ENCODE measurements at regions not wholly inside any gene's neighbourhood (a gene's known extent, or its start where the extent isn't known, plus 50 kb on each side); places are given as distances from the start of the nearest gene placed in this dataset.

DNA sequence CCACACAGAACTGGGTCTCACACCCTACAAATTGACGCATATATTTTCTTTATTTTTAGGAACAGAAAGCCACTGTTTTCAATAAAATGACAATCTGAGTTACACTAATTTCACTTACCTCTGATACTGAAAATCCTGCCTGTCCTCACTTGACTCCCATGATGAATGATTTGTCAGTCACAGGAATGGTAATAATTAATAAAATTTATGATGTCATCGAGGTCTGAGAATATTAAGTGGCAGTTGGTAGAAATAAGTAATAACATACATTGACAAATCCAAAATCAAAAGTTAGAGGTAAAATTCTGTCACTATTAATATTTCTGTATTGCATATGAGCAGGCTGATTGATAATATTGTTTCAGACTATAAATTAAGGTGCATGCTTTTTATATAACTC is 418.7 kb upstream of the RGS18 start:
- Histone ChIP-seq H4K20me1 (ENCODE audit: insufficient read depth, low read length) (no peaks in the 10 kb centered on the region), H3K27ac (ENCODE audit: low read length) (no peak overlapping the region), H3K4me1 (ENCODE audit: low read length) (peaks cover 13% of the 10 kb centered on the region), H3K36me3 (replicated peaks; ENCODE audit: low read depth, low read length) (no peaks in the 10 kb centered on the region), H2AFZ (ENCODE audit: low read depth, low read length) (peak overlapping the region; percentile 37; the same call in 1 of the 2 replicates), H3K27me3 (ENCODE audit: low read depth, low read length) (no peaks in the 10 kb centered on the region), H3K4me2 (ENCODE audit: low read length) (peak overlapping the region; percentile 17; the same call in 1 of the 2 replicates), H3K79me2 (ENCODE audit: low read length) (no peaks in the 10 kb centered on the region), H3K9me3 (ENCODE audit: insufficient read depth, low read length) (no peaks in the 10 kb centered on the region), H3K9ac (ENCODE audit: low read length) (no peak overlapping the region), H3K4me3 (ENCODE audit: low read length) (no peak overlapping the region)
- TF ChIP-seq, protein P1, sequence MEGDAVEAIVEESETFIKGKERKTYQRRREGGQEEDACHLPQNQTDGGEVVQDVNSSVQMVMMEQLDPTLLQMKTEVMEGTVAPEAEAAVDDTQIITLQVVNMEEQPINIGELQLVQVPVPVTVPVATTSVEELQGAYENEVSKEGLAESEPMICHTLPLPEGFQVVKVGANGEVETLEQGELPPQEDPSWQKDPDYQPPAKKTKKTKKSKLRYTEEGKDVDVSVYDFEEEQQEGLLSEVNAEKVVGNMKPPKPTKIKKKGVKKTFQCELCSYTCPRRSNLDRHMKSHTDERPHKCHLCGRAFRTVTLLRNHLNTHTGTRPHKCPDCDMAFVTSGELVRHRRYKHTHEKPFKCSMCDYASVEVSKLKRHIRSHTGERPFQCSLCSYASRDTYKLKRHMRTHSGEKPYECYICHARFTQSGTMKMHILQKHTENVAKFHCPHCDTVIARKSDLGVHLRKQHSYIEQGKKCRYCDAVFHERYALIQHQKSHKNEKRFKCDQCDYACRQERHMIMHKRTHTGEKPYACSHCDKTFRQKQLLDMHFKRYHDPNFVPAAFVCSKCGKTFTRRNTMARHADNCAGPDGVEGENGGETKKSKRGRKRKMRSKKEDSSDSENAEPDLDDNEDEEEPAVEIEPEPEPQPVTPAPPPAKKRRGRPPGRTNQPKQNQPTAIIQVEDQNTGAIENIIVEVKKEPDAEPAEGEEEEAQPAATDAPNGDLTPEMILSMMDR (IDR thresholded peaks at IDR 0.05; ENCODE audit: low read depth, low read length), result no peak
- no peak for TF ChIP-seq EZH2phosphoT487 (IDR thresholded peaks at IDR 0.05; ENCODE audit: low read depth)

DNA sequence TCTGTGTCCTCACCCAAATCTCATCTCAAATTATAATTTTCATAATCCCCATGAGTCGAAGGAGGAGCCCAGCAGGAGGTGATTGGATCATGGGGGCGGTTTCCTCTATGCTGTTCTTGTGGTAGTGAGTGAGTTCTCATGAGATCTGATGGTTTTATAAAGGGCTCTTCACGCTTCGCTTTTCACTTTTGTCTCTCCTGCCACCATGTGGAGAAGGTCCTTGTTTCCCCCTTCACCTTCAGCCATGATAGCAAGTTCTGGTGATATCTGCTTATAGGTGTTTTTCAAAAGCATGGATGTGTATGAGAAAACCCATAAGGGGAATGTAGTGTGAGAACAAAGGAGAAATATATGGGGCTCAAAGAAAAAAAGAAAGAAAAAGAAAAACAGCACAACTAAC is 405.9 kb upstream of the RGS18 start:
- H3K9ac ChIP-seq (ENCODE audit: low read length), result no peak overlapping the region

DNA sequence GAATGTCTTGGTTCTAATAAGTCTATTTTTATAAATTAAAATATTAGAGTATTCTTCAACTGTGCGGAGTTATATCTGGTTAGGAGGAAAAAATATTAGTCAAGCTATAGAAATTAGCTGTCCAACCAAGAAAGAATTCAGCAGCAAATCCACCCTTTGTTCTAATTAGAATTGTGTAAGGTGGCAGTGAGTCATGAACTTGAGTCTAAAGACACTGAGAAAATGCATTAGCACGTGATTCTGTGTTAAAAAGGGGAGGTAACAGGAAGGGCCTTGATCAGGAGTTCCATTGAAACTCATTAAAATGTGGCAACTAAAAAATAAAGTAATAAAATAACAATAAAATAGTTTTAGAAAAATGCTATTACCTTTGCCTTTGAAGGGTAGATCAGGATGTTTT is 398.2 kb upstream of the RGS18 start:
- TF ChIP-seq, protein P1 (IDR thresholded peaks at IDR 0.05; ENCODE audit: low read depth, low read length), result no peak
- no peak for TF ChIP-seq EZH2phosphoT487 (IDR thresholded peaks at IDR 0.05; ENCODE audit: low read depth)
- no peak overlapping the region for H3K4me2 ChIP-seq (ENCODE audit: low read length)

More for the DNA sequence above, 405.9 kb upstream of the RGS18 start:
- TF ChIP-seq, protein P1 (IDR thresholded peaks at IDR 0.05; ENCODE audit: low read depth, low read length), result peak; percentile 39
- TF ChIP-seq EZH2phosphoT487 (IDR thresholded peaks at IDR 0.05; ENCODE audit: low read depth), result no peak
- H2AFZ ChIP-seq (ENCODE audit: low read depth, low read length), result no peak overlapping the region
- no peak overlapping the region for H3K4me3 ChIP-seq (ENCODE audit: low read length)
- H3K4me2 ChIP-seq (ENCODE audit: low read length), result no peak overlapping the region
- H3K9me3 ChIP-seq (ENCODE audit: insufficient read depth, low read length), result no peaks in the 10 kb centered on the region
- H3K27ac ChIP-seq (ENCODE audit: low read length), result no peak overlapping the region
- H3K4me1 ChIP-seq (ENCODE audit: low read length), result 0 out of 2 replicates have a peak, but pooled peaks cover 4% of the 10 kb centered on the region
- no peaks in the 10 kb centered on the region for H3K27me3 ChIP-seq (ENCODE audit: low read depth, low read length)
- H3K79me2 ChIP-seq (ENCODE audit: low read length), result no peaks in the 10 kb centered on the region
- H4K20me1 ChIP-seq (ENCODE audit: insufficient read depth, low read length), result no peaks in the 10 kb centered on the region
- H3K36me3 ChIP-seq (replicated peaks; ENCODE audit: low read depth, low read length), result no peaks in the 10 kb centered on the region

DNA sequence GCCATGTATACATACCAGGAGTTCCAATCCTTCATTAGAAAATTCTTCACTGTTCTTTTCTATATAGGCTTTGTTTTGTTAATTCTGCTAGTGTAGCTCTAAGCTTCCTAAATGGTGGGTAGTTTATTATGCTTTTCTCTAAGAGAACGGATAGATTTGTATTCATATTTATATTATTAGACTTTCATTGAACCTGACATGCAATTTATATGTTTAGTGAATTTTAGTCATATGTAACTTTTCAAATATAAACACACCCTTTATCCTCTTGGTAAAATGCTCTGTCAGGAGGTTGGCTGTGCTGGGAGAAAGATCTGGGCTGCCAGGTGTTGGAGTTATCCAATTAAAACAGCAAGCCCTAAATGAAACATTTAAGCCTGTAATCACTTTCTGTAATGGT is 369.7 kb upstream of the RGS18 start:
- Histone ChIP-seq H3K4me2 (ENCODE audit: low read length) (no peak overlapping the region), H2AFZ (ENCODE audit: low read depth, low read length) (no peak overlapping the region), H3K4me3 (ENCODE audit: low read length) (no peak overlapping the region), H3K4me1 (ENCODE audit: low read length) (no peaks in the 10 kb centered on the region), H3K27me3 (ENCODE audit: low read depth, low read length) (no peaks in the 10 kb centered on the region), H3K9me3 (ENCODE audit: insufficient read depth, low read length) (no peaks in the 10 kb centered on the region), H3K9ac (ENCODE audit: low read length) (no peak overlapping the region), H3K36me3 (replicated peaks; ENCODE audit: low read depth, low read length) (no peaks in the 10 kb centered on the region), H4K20me1 (ENCODE audit: insufficient read depth, low read length) (no peaks in the 10 kb centered on the region), H3K79me2 (ENCODE audit: low read length) (no peaks in the 10 kb centered on the region), H3K27ac (ENCODE audit: low read length) (no peak overlapping the region)
- TF ChIP-seq, protein P1 (IDR thresholded peaks at IDR 0.05; ENCODE audit: low read depth, low read length), result no peak
- TF ChIP-seq EZH2phosphoT487 (IDR thresholded peaks at IDR 0.05; ENCODE audit: low read depth), result no peak

More for the DNA sequence above, 398.2 kb upstream of the RGS18 start:
- Histone ChIP-seq H3K79me2 (ENCODE audit: low read length) (no peaks in the 10 kb centered on the region), H3K9me3 (ENCODE audit: insufficient read depth, low read length) (no peaks in the 10 kb centered on the region), H3K27ac (ENCODE audit: low read length) (no peak overlapping the region), H3K4me1 (ENCODE audit: low read length) (no peaks in the 10 kb centered on the region), H3K4me3 (ENCODE audit: low read length) (no peak overlapping the region), H4K20me1 (ENCODE audit: insufficient read depth, low read length) (no peaks in the 10 kb centered on the region), H3K27me3 (ENCODE audit: low read depth, low read length) (no peaks in the 10 kb centered on the region), H2AFZ (ENCODE audit: low read depth, low read length) (no peak overlapping the region), H3K36me3 (replicated peaks; ENCODE audit: low read depth, low read length) (no peaks in the 10 kb centered on the region), H3K9ac (ENCODE audit: low read length) (no peak overlapping the region)
